ENCODE measurements at regions not wholly inside any gene's neighbourhood (a gene's known extent, or its start where the extent isn't known, plus 50 kb on each side); places are given as distances from the start of the nearest gene placed in this dataset.

DNA sequence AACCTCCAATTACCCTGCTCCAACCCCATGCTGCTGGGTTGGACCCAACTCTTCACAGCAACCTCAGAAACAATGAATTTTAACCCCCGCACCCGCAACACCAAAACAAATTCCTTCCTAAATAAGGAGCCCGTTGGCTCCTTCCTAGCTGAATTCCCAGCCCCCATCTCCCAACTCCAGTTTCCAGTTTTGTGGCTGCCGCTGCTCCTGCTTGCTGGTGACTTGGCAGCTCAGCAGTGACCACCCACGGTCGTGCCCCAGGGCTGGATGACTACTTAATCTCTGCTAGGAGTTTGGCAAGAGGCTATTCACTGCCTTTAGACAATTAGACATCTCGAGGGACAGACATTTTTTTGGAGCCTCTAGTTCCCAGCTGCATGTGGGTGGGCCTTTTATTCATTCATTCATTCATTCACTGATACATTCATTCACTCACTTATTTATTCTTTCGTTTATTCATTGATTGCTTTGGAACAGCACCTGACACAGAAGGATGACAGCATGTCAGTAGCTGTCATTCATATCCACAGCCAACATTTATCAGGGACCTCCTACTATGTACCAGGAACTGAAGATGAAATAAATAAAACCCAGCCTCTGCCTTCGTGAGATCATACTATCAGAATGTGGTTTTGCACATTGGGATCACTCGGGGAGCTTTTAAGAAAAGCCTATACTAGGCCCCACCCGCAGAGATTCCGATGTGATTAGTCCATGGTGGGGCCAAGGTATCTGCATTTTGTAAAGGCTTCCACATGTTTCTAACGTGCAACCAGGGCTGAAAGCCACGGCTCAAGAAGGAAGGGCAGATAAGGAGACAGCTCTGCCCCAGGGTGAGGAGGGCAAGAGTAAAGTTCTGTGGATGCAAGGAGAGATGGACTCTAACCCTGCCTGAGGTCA lies 256.5 kb downstream of the SHQ1 start:
- DNase-seq (ENCODE audit: low read depth) = no peak

DNA sequence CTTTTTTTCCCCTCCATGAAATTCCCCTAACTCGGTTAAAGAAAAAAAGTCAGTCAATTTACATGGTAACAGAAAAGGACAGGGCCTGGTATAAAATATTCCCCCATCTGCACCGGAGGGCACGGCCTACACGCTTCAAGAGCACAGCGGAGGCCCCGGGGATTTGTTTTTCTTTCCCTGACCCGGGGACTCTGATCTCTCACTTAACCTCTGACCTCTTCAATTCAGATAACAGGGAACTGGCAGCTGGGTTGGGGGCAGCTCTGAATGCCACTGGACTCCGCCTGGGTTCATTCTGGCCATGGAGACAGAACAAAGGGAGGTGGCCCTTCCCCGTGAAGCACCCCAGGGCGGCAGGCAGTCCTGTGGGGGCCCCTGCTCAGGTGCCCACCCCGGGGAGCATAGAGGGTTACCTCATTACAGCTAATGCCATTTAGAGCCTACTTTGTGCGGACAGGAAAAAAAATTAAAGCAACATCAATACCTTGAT lies 257.5 kb downstream of the SHQ1 start:
- no peak for DNase-seq (ENCODE audit: low read depth)

DNA sequence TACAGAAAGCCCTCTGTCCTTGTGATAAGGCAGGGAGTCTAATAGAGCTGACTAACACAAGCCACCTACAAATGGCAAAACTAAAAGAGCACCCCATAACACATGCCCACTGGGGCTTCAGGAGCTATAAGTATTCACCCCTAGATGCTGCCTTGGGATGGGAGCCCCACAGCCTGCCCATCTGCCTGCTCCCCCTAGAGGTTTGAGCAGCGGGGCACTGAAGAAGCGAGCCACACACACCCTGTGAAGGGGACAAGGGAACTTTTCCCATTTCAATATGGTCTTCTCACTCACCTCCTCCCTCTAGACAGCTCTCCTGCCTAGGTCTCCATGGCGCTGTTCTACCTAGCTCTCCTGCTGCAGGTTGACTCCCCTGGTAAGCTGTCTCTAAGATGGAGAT lies 261.0 kb downstream of the SHQ1 start:
- no peak for DNase-seq (ENCODE audit: low read depth)

DNA sequence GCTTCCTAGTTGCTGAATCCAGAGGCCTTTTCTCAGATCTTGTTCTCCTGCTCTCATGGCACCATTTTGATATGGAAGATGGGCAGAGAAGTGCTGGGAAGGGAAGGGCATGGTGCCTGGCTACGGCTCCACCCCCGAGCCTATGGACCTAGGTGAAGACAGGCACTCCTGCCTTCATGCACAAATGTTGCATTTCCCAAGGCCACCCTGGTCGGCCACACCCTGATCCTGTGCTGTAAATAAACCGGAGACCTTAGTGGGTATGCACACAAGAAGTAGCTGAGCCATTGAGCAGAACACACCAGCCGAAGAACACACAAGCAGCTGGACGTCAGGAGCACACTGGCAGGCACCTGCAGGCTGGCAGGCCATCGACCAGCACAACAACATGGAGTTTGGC lies 261.6 kb downstream of the SHQ1 start:
- DNase-seq (ENCODE audit: low read depth) = no peak

DNA sequence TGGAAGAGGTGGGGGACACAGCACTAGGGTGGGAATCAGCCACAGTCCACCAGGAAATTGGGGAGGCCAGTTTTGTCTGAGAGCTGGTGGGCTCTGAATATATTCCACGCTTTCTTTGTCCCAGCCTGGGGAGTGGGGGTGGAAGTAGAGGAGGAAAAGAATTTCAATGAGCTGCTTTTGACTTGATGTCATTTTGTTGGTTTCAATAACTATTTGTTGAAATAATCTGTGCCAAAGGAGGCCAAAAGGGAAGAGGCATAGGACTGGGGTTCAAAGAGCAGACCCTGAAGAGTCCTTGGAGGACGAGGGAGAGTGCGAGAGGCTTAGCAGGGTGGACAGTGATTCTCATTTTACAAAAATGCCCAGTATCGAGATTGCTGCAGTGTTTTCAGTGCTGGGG lies 262.3 kb downstream of the SHQ1 start:
- DNase-seq (ENCODE audit: low read depth) = no peak

DNA sequence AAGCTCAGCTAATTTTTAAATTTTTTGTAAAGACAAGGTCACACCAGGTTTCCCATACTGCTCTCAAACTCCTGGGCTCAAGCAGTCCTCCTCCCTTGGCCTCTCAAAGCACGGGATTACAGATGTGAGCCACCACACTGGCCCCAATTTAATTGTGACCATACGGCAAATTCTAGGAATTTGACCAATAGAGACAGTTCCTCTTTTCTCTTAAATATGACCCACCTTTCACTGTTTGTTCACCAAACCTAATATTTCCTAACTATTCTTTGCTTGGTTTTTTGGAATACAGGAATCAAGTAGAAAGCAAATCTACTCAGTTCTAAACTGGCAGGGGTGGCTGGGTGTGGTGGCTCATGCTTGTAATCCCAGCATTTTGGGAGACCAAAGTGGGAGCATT lies 264.0 kb downstream of the SHQ1 start:
- DNase-seq (ENCODE audit: low read depth) = no peak

DNA sequence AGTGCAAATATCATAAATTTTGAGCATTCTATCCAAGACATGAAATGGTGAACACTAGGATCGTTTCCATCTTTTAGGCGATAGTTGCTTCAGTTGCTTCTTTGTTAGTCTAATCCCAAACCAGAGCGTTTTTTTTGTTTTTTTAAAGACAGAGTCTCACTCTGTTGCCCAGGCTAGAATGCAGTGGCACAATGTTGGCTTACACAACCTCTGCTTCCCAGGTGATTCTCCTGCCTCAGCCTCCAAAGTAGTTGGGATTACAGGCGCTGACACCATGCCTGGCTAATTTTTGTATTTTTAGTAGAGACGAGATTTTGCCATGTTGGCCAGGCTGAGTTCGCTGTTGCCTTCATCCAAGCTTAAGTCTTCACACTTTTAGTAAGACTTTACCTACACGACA lies 265.3 kb downstream of the SHQ1 start:
- no peak for DNase-seq (ENCODE audit: low read depth)

DNA sequence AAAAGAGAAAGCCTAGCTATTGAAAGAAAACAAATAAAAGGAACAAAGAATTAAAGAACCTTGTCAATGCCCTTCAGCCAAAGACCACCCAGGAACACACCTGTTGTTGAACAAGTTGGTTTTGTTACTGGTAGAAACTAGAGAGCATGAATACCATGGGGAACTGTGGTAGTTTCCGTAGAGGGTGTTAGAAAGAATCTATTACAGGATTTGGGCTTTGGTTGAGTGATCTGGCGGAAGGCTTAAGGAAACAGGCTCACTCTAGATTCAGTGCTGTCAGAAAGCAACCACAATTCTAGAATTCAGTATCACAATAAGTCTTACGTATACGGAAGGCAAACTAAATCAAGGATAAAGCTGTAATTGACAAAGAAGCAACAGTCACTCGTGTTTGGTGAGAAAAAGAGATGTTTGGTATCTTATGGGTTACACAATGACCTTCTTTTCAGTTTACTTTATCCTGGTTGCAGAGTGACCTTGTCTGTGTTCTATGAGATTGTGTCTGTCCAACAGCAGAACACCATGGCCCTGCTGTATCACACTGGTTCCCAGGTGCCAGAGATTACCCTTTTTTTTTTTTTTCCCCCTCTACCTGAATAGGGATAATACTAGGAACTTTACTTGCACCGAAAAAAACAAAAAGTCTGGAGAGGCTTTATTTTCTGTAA lies 265.9 kb downstream of the SHQ1 start:
- DNase-seq (ENCODE audit: low read depth) = no peak

DNA sequence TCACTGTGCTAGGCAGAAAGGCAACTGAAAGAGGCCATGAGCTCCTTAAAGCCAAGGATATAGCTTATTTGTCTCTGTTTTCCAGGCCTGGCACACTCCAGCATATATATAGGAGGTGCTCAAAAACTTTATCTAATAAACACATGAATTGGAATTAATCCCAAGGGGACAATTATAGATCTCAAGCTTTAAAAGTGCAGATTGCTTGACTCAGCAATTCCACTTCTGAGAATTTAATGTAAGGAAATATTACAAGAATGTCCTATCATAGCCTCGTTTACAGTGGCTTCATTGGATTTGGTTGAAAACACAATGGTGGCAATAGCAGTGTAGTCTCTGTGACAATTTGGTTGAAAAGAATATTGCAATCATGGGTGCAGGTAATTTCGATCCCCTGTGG lies 267.3 kb downstream of the SHQ1 start:
- DNase-seq (ENCODE audit: low read depth) = no peak

DNA sequence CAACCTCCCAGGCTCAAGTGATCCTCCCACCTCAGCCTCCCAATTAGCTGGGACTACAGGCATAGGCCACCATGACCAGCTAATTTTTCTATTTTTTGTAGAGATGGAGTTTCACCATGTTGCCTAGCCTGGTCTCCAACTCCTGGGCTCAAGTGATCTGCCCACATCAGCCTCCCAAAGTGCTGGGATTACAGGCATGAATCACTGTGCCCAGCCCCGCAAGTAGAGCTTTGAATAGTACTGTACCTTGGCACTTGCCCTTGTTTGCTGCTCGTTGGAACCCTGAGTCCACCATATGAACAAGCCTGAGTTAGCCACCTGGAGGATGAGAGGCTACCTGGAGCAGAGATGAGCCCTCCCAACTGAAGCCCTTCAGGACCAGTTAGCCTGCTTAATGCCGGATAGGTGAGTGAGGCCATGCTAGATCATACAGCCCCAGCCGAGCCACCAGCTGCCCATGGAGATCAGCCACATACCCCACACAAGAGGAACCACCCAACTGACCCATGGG lies 267.9 kb downstream of the SHQ1 start:
- DNase-seq (ENCODE audit: low read depth) = no peak

DNA sequence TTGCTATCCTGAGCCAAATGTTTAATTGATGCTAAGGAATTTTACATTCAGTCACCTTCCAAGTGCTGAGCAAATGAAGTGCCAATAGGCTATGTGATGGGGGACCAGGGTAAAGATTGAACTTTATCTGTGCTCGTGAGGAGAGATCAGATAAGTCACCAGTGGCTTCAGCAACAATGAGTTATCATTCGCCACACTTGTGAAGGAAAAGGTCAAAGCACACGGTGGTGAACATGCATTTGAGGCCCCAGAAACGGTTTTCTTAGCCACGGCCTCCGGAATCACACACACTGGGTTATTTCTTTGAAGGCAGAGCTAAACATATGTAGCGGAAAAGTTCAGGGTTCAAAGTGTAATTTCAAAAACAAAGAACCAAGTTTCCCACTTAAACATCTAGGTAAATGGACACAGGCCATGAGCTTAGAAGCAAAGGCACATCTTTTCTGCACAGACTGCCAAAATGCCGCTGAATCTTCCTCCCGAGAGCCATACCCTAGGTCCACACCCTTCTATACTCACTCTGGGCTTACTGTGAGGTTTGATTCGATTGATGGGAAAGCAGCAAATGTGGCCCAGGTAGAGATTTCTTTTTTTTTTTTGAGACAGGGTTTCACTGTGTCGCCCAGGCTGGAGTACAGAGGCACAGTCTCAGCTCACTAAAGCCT lies 268.5 kb downstream of the SHQ1 start:
- no peak for DNase-seq (ENCODE audit: low read depth)

DNA sequence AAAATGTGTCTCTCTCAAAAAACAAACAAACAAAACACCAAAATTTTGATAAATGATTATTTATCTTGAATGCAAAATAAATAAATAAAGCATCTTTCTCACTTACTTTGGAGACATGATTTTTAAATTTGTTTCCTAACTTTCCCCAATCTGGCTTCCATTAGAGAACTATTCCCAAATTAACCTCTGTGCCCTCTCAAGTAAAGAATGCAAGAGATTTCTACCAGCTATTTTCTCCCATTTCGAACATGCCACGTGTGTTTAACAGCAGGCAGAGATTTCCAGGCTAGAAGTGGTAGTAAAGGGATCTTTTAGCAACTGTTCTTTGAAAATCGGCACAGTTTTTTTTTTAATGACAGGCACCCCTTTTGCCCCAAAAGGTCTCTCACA lies 269.1 kb downstream of the SHQ1 start:
- DNase-seq (ENCODE audit: low read depth) = no peak

DNA sequence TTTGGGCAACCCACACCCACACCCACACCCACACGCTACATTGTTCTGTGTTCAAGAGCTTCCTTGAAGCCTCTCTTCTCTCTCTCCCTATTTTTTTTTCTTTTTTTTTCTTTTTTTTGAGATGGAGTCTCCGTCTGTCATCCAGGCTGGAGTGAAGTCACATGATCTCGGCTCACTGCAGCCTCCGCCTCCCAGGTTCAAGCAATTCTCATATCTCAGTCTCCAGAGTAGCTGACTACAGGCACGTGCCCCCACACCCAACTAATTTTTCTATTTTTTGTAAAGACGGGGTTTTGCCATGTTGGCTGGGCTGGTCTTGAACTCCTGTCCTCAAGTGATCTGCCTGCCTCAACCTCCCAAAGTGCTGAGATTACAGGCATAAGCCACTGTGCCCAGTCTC lies 271.1 kb downstream of the SHQ1 start:
- no peak for DNase-seq (ENCODE audit: low read depth)

DNA sequence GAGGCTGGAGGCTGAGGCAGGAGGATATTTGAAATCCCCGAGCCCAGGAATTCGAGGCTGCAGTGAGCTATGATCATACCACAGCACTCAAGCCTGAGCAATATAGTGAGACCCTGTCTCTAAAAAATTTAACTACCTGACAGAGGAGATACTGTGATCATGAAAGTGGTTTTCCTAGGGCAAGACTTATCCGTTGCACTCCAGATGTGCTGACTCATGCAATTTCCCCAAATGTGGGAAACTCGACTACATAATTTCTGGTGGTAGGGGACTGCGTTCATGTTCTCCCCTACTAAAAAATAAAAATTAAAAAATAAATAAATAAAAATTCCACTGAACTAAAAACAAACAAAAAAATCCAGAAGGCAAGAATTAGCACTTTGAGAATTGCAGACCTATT lies 271.7 kb downstream of the SHQ1 start:
- no peak for DNase-seq (ENCODE audit: low read depth)

DNA sequence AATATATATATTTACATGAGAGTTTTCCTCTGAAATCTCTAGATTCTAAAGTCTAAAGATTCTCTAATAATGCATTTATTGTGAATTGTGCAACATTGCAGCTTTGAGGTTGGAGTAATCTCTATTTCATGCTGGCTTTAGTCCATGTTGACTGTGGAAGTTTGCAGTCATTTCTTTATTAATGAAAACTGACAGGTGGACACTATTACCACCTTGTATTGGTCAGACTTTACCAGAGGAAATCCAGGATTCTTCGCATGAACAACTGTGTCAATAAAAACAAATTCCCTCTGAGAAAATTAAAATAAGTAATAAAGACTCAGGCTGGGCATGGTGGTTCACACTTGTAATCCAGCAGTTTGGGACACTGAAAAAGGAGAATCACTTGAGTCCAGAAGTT lies 274.1 kb downstream of the SHQ1 start:
- no peak for DNase-seq (ENCODE audit: low read depth)

DNA sequence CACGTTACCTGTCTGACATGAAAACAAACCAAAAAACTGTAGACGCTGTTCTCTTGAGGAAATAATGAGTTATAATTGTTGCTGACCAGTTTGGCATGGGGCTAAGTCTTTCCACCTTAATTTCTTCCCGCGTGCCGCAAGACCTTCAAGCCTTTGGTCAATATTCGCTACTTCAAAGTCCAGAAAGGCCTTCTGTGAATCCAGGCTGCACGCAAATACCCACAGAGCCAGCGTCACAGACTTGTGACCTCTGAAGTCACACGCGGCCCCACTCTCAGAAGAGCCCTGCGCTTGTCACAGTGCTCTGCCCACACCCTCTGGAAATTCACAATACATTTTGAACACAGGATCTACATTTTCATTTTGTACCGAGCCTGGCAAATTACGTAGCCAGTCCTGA lies 275.2 kb downstream of the SHQ1 start:
- no peak for DNase-seq (ENCODE audit: low read depth)

DNA sequence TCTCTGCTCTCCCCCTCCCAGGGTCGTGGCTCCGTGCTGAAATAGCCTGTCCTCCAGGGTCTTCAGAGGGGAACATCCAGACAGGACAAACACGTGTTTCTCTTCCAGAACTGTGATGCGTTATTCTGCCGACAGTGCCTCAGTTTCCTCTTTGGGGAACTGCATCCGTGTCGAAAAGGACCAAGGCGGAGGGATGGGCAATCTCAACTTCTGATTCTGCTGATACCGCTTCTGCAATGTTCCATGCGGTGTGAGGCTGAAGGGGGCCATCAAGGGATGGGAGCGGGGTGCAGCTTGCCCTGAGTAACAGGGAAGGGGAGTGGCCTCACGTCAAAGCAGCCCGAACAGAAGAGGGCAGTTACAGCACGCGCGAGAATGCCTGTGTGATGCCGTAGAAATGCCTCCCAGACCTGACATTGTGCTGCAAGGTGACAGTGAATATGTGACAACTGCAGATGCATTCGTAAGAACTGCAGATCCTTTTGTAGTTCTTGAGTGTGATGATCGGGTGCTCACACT lies 275.7 kb downstream of the SHQ1 start:
- no peak for DNase-seq (ENCODE audit: low read depth)

DNA sequence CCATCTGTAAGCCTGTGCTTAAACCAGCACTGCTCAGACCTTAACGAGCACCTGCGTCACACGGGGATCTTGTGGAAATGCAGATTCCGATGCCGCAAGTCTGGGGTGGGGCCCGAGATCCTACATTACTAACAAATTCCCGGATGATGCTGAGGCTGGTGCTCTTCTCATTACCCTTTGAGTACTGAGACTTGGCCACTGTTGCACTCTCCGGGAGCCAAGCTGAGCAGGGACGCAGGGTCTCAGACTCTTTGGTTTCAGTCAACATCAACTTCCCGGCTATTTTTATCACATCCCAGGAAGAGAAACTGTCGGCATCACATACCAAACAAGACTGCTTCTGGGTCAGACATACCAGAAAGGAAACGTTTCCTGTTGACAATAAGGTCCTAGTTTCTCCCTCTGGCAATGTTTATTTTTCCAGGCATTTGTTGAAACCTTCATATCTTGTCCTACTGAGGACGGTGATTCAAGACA lies 276.6 kb downstream of the SHQ1 start:
- DNase-seq (ENCODE audit: low read depth) = no peak

DNA sequence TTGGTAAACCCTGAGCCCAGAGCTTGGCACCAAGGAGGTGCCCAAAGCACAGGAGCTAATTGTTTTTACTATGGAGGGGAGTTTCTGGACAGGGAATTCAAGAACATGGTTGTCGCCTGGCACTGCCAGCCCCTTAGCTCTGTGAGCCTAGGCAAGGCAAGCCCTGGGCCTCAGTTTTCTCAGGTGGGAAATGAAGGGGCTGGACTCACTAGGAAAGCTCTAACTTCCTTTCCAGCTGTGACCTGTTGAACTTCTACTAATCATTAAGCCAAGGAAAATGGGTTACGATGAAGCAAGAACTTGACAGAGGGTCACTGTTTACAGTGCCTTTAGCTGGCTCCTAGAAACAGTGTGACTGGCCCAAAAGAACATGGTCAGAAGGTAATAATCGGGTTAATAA lies 277.2 kb downstream of the SHQ1 start:
- DNase-seq (ENCODE audit: low read depth) = no peak

DNA sequence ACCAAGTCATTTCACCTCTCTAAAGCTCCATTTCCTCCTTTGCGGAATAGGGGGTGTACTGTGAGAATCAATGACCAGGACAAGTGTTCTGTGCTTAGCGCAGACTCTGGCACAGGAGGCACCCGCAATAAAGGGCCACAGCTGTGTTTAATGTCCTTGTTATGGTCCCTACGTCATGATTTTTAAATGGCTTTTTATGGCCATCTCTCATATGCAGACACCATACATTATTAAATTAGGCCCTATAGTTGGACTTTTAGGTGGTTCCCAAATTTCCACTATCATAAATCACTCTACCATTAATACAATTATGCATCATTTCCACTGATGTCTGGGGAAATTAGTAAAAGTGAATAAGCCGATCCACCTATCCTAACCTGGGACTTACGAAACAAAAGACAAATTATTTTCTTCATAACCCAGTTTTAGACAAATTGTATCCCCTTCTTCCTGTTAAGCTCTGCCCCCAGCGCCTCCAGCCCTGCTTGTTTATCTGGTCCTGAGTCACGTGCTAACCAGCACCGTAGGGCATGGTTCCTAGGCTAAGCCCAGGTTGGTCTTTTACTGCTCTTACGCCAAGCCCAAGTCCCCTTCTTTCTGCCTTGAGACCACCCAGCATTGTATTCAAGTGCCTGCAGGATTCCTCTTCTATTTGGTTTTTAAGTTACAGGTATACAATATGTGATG lies 278.3 kb downstream of the SHQ1 start:
- no peak for DNase-seq (ENCODE audit: low read depth)

DNA sequence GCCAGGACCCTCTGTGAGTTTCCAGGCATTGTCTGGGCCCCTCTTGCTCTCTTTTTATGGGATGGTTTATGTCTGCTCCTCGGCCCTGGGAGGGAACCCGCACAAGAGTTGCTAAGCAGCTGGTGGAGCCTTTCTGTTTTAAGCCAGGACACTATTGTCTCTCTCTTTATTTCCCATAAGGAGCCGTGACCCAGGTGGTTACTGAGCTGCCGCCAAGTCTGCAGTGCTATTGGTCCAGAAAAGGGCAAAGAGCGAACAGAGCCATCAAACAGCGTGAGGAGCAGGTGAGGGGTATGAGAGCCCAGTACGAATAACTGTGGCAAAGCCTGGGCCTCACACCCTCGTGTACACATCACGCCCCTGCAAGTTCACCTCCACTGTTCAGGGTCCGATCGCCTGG lies 280.2 kb downstream of the SHQ1 start:
- no peak for DNase-seq (ENCODE audit: low read depth)

DNA sequence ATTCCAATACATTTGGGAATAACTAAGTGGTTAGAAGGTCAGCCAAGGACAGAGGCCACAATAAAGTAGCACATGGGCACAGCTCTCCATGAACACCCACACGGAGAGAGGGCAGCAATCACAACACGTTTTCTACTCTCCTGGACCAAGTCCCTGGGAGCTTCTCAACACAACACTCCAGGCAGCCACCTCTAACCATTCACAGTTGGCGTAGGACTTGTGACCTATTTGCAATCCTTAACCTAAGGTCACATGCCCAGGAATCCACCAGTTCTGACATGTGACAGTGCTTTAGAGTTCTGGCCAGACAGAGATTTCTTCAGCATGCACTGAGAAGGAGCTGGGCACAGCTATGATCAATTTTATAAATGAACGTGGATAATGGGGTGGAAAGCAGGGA lies 280.8 kb downstream of the SHQ1 start:
- DNase-seq (ENCODE audit: low read depth) = no peak
